Mesenchymal stem cell (in vitro differentiated cells and primary cell): ENCODE measurements at regions not wholly inside any gene's neighbourhood (a gene's known extent, or its start where the extent isn't known, plus 50 kb on each side); places are given as distances from the start of the nearest gene placed in this dataset.

Experiments
- DNase-seq: peaks from one replicate; pipeline ENCODE4 v3.0.0-alpha.2; 2013
- H2AFZ ChIP-seq: one replicate; pipeline ENCODE4 v1.6.1; 2013; ENCODE audit warnings: low read depth, mild to moderate bottlenecking, control low read depth, inconsistent platforms, low read length, moderate library complexity
- H2AK5ac ChIP-seq: 2 replicates; pipeline ENCODE4 v1.6.1; 2013; ENCODE audit warnings: low read length, moderate library complexity, mild to moderate bottlenecking, inconsistent platforms; ENCODE audit not compliant: severe bottlenecking
- H2BK120ac ChIP-seq: one replicate; pipeline ENCODE4 v1.6.1; 2013; ENCODE audit warnings: low read depth, mild to moderate bottlenecking, inconsistent platforms, low read length, moderate library complexity
- H2BK12ac ChIP-seq, 2 experiments: one replicate each; pipeline ENCODE4 v1.6.1; 2013; ENCODE audit warnings: inconsistent platforms in 2 of 2, low read length in 2 of 2, mild to moderate bottlenecking in 2 of 2, moderate library complexity in 2 of 2, control low read depth in 1 of 2
- H2BK15ac ChIP-seq: one replicate; pipeline ENCODE4 v1.6.1; 2013; ENCODE audit warnings: mild to moderate bottlenecking, low read depth, inconsistent platforms; ENCODE audit not compliant: poor library complexity, severe bottlenecking
- H2BK5ac ChIP-seq: 2 replicates; pipeline ENCODE4 v1.6.1; 2013; ENCODE audit warnings: low read depth, mild to moderate bottlenecking, low read length, control low read depth, inconsistent platforms; ENCODE audit not compliant: poor library complexity, severe bottlenecking
- H3K14ac ChIP-seq, 2 experiments: one replicate each; pipeline ENCODE4 v1.6.1; 2013; ENCODE audit warnings: inconsistent platforms in 2 of 2, low read length in 2 of 2, control low read depth in 1 of 2, mild to moderate bottlenecking in 1 of 2, moderate library complexity in 1 of 2
- H3K18ac ChIP-seq, 2 experiments: one replicate each; pipeline ENCODE4 v1.6.1; 2013; ENCODE audit warnings: inconsistent platforms in 2 of 2, low read length in 2 of 2, control low read depth in 1 of 2, low read depth in 1 of 2, mild to moderate bottlenecking in 1 of 2
- H3K23ac ChIP-seq, 2 experiments: one replicate each; pipeline ENCODE4 v1.6.1; 2013; ENCODE audit warnings: inconsistent platforms in 2 of 2, low read length in 2 of 2, mild to moderate bottlenecking in 2 of 2, moderate library complexity in 2 of 2, control low read depth in 1 of 2
- H3K27ac ChIP-seq: 2 replicates; pipeline ENCODE4 v1.5.1; 2013; ENCODE audit warnings: mild to moderate bottlenecking, moderate library complexity, low read length, control low read depth, inconsistent platforms; ENCODE audit not compliant: poor library complexity, severe bottlenecking
- H3K27me3 ChIP-seq, 2 experiments: 2 replicates each; pipeline versions ENCODE4 v1.6.1 to v1.7.0; 2013; ENCODE audit warnings: low read length in 2 of 2, mild to moderate bottlenecking in 2 of 2, moderate library complexity in 2 of 2, control low read depth in 1 of 2, inconsistent platforms in 1 of 2; ENCODE audit not compliant: control insufficient read depth in 1 of 2, insufficient read depth in 1 of 2
- H3K36me3 ChIP-seq, 2 experiments: 2 replicates each; pipeline versions ENCODE4 v1.6.1 to v1.7.0; 2013; ENCODE audit warnings: low read length in 2 of 2, control low read depth in 1 of 2, inconsistent platforms in 1 of 2, low read depth in 1 of 2, mild to moderate bottlenecking in 1 of 2; ENCODE audit not compliant: insufficient read depth in 2 of 2, control insufficient read depth in 1 of 2
- H3K4ac ChIP-seq, 2 experiments: one replicate each; pipeline ENCODE4 v1.6.1; 2013; ENCODE audit warnings: inconsistent platforms in 2 of 2, low read length in 2 of 2, mild to moderate bottlenecking in 2 of 2, moderate library complexity in 2 of 2, control low read depth in 1 of 2, low read depth in 1 of 2
- H3K4me1 ChIP-seq: 2 replicates; pipeline ENCODE4 v1.6.1; 2013; ENCODE audit warnings: low read depth, low read length, control low read depth; ENCODE audit not compliant: control insufficient read depth, insufficient read depth
- H3K4me2 ChIP-seq: 2 replicates; pipeline ENCODE4 v1.6.1; 2013; ENCODE audit warnings: low read length, mild to moderate bottlenecking, inconsistent platforms; ENCODE audit not compliant: poor library complexity, severe bottlenecking
- H3K4me3 ChIP-seq, 2 experiments: 2 replicates each; pipeline versions ENCODE4 v1.5.1 to v1.7.0; 2013; ENCODE audit warnings: low read length in 2 of 2, mild to moderate bottlenecking in 2 of 2, control low read depth in 1 of 2, low read depth in 1 of 2; ENCODE audit not compliant: insufficient read depth in 1 of 2
- H3K79me1 ChIP-seq: replicated peaks from 2 replicates; pipeline ENCODE4 v1.6.1; 2013; ENCODE audit warnings: mild to moderate bottlenecking, control low read depth, low read length, inconsistent platforms; ENCODE audit not compliant: poor library complexity, severe bottlenecking
- H3K9ac ChIP-seq: 2 replicates; pipeline ENCODE4 v1.7.0; 2013; ENCODE audit warnings: mild to moderate bottlenecking, low read length, moderate library complexity
- H3K9me3 ChIP-seq: 2 replicates; pipeline ENCODE4 v1.7.0; 2013; ENCODE audit warnings: mild to moderate bottlenecking, low read length; ENCODE audit not compliant: control insufficient read depth
- H4K8ac ChIP-seq: one replicate; pipeline ENCODE4 v1.6.1; 2013; ENCODE audit warnings: inconsistent platforms, mild to moderate bottlenecking, low read length, moderate library complexity
- H4K91ac ChIP-seq: one replicate; pipeline ENCODE4 v1.6.1; 2013; ENCODE audit warnings: mild to moderate bottlenecking, low read length, inconsistent platforms
- WGBS: methylation state at CpG from one replicate; pipeline ENCODE4 v1.1.7; 2013; ENCODE audit warnings: mixed read lengths; 5-methylcytosine and 5-hydroxymethylcytosine counted together

GRCh38 chr13:55816976-55817601 lies 1323.6 kb upstream of the PRR20A start:
- Histone ChIP-seq H3K9ac (no peak overlapping the region), H3K4ac (no peak overlapping the region), H2BK5ac (no peak overlapping the region), H4K8ac (no peak overlapping the region), H3K23ac (no peak overlapping the region), H2AFZ (no peak overlapping the region), H2BK12ac (no peak overlapping the region), H3K27ac (no peak overlapping the region), H2AK5ac (no peak overlapping the region), H4K91ac (no peak overlapping the region), H2BK15ac (no peak overlapping the region), H3K79me1 (no peaks in the 10 kb centered on the region), H3K18ac (no peak overlapping the region), H3K4me3 (no peak overlapping the region), H3K4me2 (no peak overlapping the region), H3K27me3 (no peaks in the 10 kb centered on the region), H3K9me3 (peaks cover 9% of the 10 kb centered on the region), H2BK120ac (no peak overlapping the region), H3K4me1 (no peaks in the 10 kb centered on the region), H3K36me3 (no peaks in the 10 kb centered on the region), H3K14ac (no peak overlapping the region)
- no CpG with 5 or more reads among the region's 1 CpG for WGBS
- no peak for DNase-seq

DNA sequence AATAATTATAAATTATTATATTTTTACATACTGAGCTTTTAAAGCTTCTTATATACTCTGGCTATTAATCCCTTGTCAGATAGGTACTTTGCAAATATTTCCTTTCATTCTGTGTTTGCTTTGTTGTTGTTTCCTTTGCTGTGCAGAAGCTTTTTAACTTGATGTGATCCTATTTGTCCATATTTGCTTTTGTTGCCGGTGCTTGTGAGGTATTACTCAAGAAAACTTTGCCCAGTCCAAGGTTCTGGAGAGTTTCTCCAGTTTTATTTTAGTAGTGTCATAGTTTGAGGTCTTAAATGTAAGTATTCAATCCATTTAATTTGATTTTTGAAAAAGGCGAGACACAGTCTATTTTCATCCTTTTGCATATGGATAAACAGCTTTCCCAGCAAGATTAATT lies 1319.9 kb upstream of the PRR20A start:
- Histone ChIP-seq H2BK120ac (no peak overlapping the region), H3K4me2 (no peak overlapping the region), H3K79me1 (no peaks in the 10 kb centered on the region), H2AFZ (no peak overlapping the region), H3K4me1 (no peaks in the 10 kb centered on the region), H4K91ac (no peak overlapping the region), H2BK15ac (no peak overlapping the region), H2AK5ac (no peak overlapping the region), H3K4me3 (no peak overlapping the region), H3K14ac (no peak overlapping the region), H2BK12ac (no peak overlapping the region), H3K9ac (no peak overlapping the region), H3K27ac (no peak overlapping the region), H4K8ac (no peak overlapping the region), H2BK5ac (no peak overlapping the region), H3K9me3 (no peaks in the 10 kb centered on the region), H3K23ac (no peak overlapping the region), H3K4ac (no peak overlapping the region), H3K18ac (no peak overlapping the region), H3K36me3 (no peaks in the 10 kb centered on the region), H3K27me3 (no peaks in the 10 kb centered on the region)
- no peak for DNase-seq
- 88% methylated on average over 1 of the region's 2 CpGs for WGBS

DNA sequence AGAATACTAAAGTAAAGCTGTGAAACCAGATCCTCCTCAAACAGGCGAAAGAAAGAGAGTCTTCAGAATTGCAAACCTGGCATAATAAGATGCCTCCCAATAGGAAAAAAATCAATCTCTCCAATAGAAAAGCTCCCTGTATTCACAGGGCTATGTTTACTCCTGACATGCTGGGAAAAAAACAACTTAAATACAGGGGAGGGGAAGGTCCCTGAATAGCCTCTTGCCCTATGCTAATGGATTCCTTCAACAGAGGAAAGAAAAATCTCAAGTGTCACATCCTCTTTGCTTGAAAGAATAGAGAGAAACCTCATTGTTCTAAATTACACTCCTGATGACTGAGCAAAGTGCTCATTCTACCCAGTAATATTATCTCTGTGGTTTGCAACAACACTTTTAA lies 1271.1 kb upstream of the PRR20A start:
- Histone ChIP-seq H3K4ac (no peak overlapping the region), H2BK120ac (no peak overlapping the region), H3K36me3 (no peaks in the 10 kb centered on the region), H3K9me3 (peaks cover 24% of the 10 kb centered on the region), H3K27me3 (no peaks in the 10 kb centered on the region), H3K9ac (no peak overlapping the region), H2BK15ac (no peak overlapping the region), H3K27ac (no peak overlapping the region), H3K4me2 (no peak overlapping the region), H2AK5ac (no peak overlapping the region), H2BK12ac (no peak overlapping the region), H2AFZ (no peak overlapping the region), H3K79me1 (no peaks in the 10 kb centered on the region), H3K4me1 (no peaks in the 10 kb centered on the region), H3K4me3 (no peak overlapping the region), H3K23ac (no peak overlapping the region), H4K91ac (no peak overlapping the region), H4K8ac (no peak overlapping the region), H3K18ac (no peak overlapping the region), H2BK5ac (no peak overlapping the region), H3K14ac (no peak overlapping the region)
- no peak for DNase-seq
- 67% methylated on average over 1 of the region's 1 CpG for WGBS

GRCh38 chr13:55887561-55887960 lies 1253.2 kb upstream of the PRR20A start:
- peaks cover 12% of the 10 kb centered on the region for H3K9me3 ChIP-seq

More at GRCh38 chr13:55887561-55887960, 1253.2 kb upstream of the PRR20A start:
- H3K14ac ChIP-seq: no peak overlapping the region
- H2BK15ac ChIP-seq: no peak overlapping the region
- H3K18ac ChIP-seq: no peak overlapping the region
- no peak overlapping the region for H2BK12ac ChIP-seq
- no peaks in the 10 kb centered on the region for H3K36me3 ChIP-seq
- no peaks in the 10 kb centered on the region for H3K79me1 ChIP-seq
- no peak overlapping the region for H3K9ac ChIP-seq
- H3K23ac ChIP-seq: no peak overlapping the region
- H2BK120ac ChIP-seq: no peak overlapping the region
- no CpG with 5 or more reads among the region's 1 CpG for WGBS
- no peak overlapping the region for H3K4me2 ChIP-seq
- H3K4me1 ChIP-seq: no peaks in the 10 kb centered on the region
- H2AK5ac ChIP-seq: no peak overlapping the region
- no peak for DNase-seq
- H3K4ac ChIP-seq: no peak overlapping the region
- H2AFZ ChIP-seq: no peak overlapping the region
- no peaks in the 10 kb centered on the region for H3K27me3 ChIP-seq
- no peak overlapping the region for H4K8ac ChIP-seq
- no peak overlapping the region for H3K4me3 ChIP-seq
- no peak overlapping the region for H4K91ac ChIP-seq
- H2BK5ac ChIP-seq: no peak overlapping the region
- H3K27ac ChIP-seq: no peak overlapping the region
